CD14-positive monocyte (primary cell): ENCODE measurements at regions not wholly inside any gene's neighbourhood (a gene's known extent, or its start where the extent isn't known, plus 50 kb on each side); places are given as distances from the start of the nearest gene placed in this dataset.

Source experiments
- DNase-seq, 3 donors: peaks; one replicate each; pipeline ENCODE4 v3.0.0-alpha.2; 2011 to 2022
- H2AFZ ChIP-seq: 2 replicates; pipeline ENCODE4 v1.6.0; 2012; ENCODE audit warnings: mild to moderate bottlenecking, low read depth, low read length, inconsistent platforms; ENCODE audit not compliant: insufficient read depth, poor library complexity, severe bottlenecking
- H3K27ac ChIP-seq, 2 donors: 1 replicate in 1 of 2; 2 replicates in 1 of 2; pipeline ENCODE4 v1.5.1; 2012 to 2013; ENCODE audit warnings: low read length in 2 of 2, control low read depth in 1 of 2, inconsistent platforms in 1 of 2, low read depth in 1 of 2, mild to moderate bottlenecking in 1 of 2
- H3K27me3 ChIP-seq, 2 donors: one replicate each; pipeline versions ENCODE4 v1.6.0 to v1.6.1; 2011 to 2013; ENCODE audit warnings: low read length in 2 of 2; ENCODE audit not compliant: control insufficient read depth in 2 of 2, insufficient read depth in 2 of 2
- H3K36me3 ChIP-seq, 2 donors: replicated peaks in 1 of 2; 1 replicate in 1 of 2; 2 replicates in 1 of 2; pipeline versions ENCODE4 v1.5.1 to v1.6.1; 2012 to 2013; ENCODE audit warnings: low read length in 2 of 2, control low read depth in 1 of 2, inconsistent platforms in 1 of 2, mild to moderate bottlenecking in 1 of 2; ENCODE audit not compliant: insufficient read depth in 2 of 2, control insufficient read depth in 1 of 2
- H3K4me1 ChIP-seq, 2 donors: 1 replicate in 1 of 2; 2 replicates in 1 of 2; pipeline versions ENCODE4 v1.5.1 to v1.6.1; 2012 to 2013; ENCODE audit warnings: low read length in 2 of 2, control low read depth in 1 of 2, inconsistent platforms in 1 of 2, mild to moderate bottlenecking in 1 of 2, moderate library complexity in 1 of 2; ENCODE audit not compliant: insufficient read depth in 2 of 2, control insufficient read depth in 1 of 2
- H3K4me2 ChIP-seq: replicated peaks from 2 replicates; pipeline ENCODE3; 2012; ENCODE audit warnings: low read length, moderate library complexity, mild to moderate bottlenecking; ENCODE audit not compliant: poor library complexity, severe bottlenecking; ENCODE audit errors: extremely low read depth
- H3K4me3 ChIP-seq, 3 experiments: fragments of 200-600 bp in 1 of 3; sonication (generic) in 1 of 3; replicated peaks in 1 of 3; 1 replicate in 2 of 3; 2 replicates in 1 of 3; pipeline ENCODE4 v1.5.1; 2011 to 2013; ENCODE audit warnings: low read length in 3 of 3, mild to moderate bottlenecking in 3 of 3, control low read depth in 2 of 3, low read depth in 2 of 3, inconsistent platforms in 1 of 3, moderate library complexity in 1 of 3
- H3K79me2 ChIP-seq: 2 replicates; pipeline ENCODE4 v1.6.0; 2012; ENCODE audit warnings: mild to moderate bottlenecking, control low read depth, inconsistent platforms, low read length, moderate library complexity; ENCODE audit not compliant: insufficient read depth
- H3K9ac ChIP-seq: 2 replicates; pipeline ENCODE4 v1.6.0; 2017; ENCODE audit warnings: low read length, mild to moderate bottlenecking; ENCODE audit not compliant: insufficient read depth, poor library complexity, severe bottlenecking
- H3K9me3 ChIP-seq, 2 donors: replicated peaks in 1 of 2; 1 replicate in 1 of 2; 2 replicates in 1 of 2; pipeline versions ENCODE4 v1.5.1 to v1.6.1; 2012 to 2013; ENCODE audit warnings: low read length in 2 of 2, control low read depth in 1 of 2; ENCODE audit not compliant: control insufficient read depth in 1 of 2, insufficient read depth in 1 of 2
- H4K20me1 ChIP-seq: 2 replicates; pipeline ENCODE4 v1.6.0; 2012; ENCODE audit warnings: mild to moderate bottlenecking, low read length, control low read depth, moderate library complexity; ENCODE audit not compliant: insufficient read depth
- H3K27ac Mint-ChIP-seq, 7 donors: one replicate each; pipeline ENCODE4 v1.8.0; 2020; ENCODE audit warnings: mild to moderate bottlenecking in 7 of 7, mixed read lengths in 7 of 7, moderate library complexity in 6 of 7, inconsistent platforms in 2 of 7
- H3K27me3 Mint-ChIP-seq, 3 donors: one replicate each; pipeline ENCODE4 v1.8.0; 2021 to 2022; ENCODE audit warnings: low read depth in 3 of 3, mild to moderate bottlenecking in 3 of 3, mixed read lengths in 3 of 3, moderate library complexity in 3 of 3, inconsistent platforms in 1 of 3
- H3K36me3 Mint-ChIP-seq, 2 donors: one replicate each; pipeline ENCODE4 v1.8.0; 2020; ENCODE audit warnings: mixed read lengths in 2 of 2, inconsistent platforms in 1 of 2, mild to moderate bottlenecking in 1 of 2
- H3K4me1 Mint-ChIP-seq: one replicate; pipeline ENCODE4 v1.8.0; 2020; ENCODE audit warnings: mild to moderate bottlenecking, mixed read lengths
- H3K4me3 Mint-ChIP-seq, 2 donors: one replicate each; pipeline ENCODE4 v1.8.0; 2020; ENCODE audit warnings: mild to moderate bottlenecking in 2 of 2, mixed read lengths in 2 of 2, moderate library complexity in 1 of 2
- H3K9me3 Mint-ChIP-seq, 7 donors: one replicate each; pipeline ENCODE4 v1.8.0; 2020 to 2022; ENCODE audit warnings: mixed read lengths in 7 of 7, mild to moderate bottlenecking in 6 of 7, moderate library complexity in 6 of 7, inconsistent platforms in 2 of 7
- CTCF ChIP-seq: fragments of 200-600 bp; IDR thresholded peaks from one replicate; pipeline ENCODE4 v1.8.0; 2022; ENCODE audit warnings: antibody characterized with exemption, mild to moderate bottlenecking
- WGBS: methylation state at CpG from one replicate; pipeline ENCODE4 v1.1.5; 2013; ENCODE audit warnings: missing lambda C conversion rate; ENCODE audit not compliant: insufficient coverage; 5-methylcytosine and 5-hydroxymethylcytosine counted together
- intact Hi-C, 2 donors: fragments of 100-400 bp; cut with micrococcal nuclease; formaldehyde crosslinking; loops; one replicate each; pipeline versions ENCODE4 v1.15.0 to v1.15.1; 2023

- Histone ChIP-seq H3K9ac (no peak overlapping the region), H3K4me3 (no peak overlapping the region), H3K27ac (no peak overlapping the region), H2AFZ (no peak overlapping the region), H3K4me1 (no peaks in the 10 kb centered on the region), H3K9me3 (peaks cover 0 to 2% of the 10 kb centered on the region in 2 donors), H3K27me3 (no peaks in the 10 kb centered on the region), H3K4me2 (no peak overlapping the region), H3K79me2 (no peaks in the 10 kb centered on the region), H4K20me1 (no peaks in the 10 kb centered on the region), H3K36me3 (no peaks in the 10 kb centered on the region)
- no peaks in the 10 kb centered on the region for H3K36me3 Mint-ChIP-seq
- peaks cover 0 to 16% (median 8%) of the 10 kb centered on the region in 7 donors for H3K9me3 Mint-ChIP-seq
- WGBS, result 100% methylated on average over 2 of the region's 3 CpGs
- H3K27me3 Mint-ChIP-seq, result no peaks in the 10 kb centered on the region
- DNase-seq, result no peak
- no peaks in the 10 kb centered on the region for H3K4me1 Mint-ChIP-seq
- H3K4me3 Mint-ChIP-seq, result no peak overlapping the region
- intact Hi-C loops, result no loop called here
- H3K27ac Mint-ChIP-seq, result no peak overlapping the region
- no peak for TF ChIP-seq CTCF
Observed at GRCh38 chr4:13678186-13678924, 50.8 kb upstream of the BOD1L1 start.

DNA sequence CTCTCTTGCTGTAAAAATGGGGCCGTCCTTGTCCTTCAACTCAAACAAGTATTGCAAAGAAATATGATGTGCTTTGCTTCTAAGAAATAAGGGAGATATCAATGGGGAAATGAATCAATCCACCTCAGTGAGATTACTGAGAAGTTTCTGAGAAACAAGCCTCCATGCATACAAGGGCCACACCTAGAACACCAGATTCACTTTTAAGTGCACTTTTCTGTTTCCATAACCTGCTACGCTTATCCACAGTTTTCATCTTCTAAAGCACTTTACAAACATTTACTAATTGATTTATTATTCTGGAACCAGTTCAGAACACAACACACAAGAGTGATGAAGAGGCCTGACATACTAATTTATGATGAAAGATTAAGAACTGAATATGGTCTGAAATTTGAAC lies 54.0 kb upstream of the BOD1L1 start:
- no peak overlapping the region for H3K4me2 ChIP-seq
- no peak overlapping the region for H3K9ac ChIP-seq
- WGBS, result no CpG with 5 or more reads among the region's 2 CpGs
- no peak overlapping the region for H2AFZ ChIP-seq
- no peaks in the 10 kb centered on the region for H3K36me3 ChIP-seq
- Mint-ChIP-seq H3K27me3 (no peaks in the 10 kb centered on the region), H3K36me3 (no peaks in the 10 kb centered on the region), H3K27ac (no peak overlapping the region), H3K4me3 (no peak overlapping the region), H3K9me3 (peaks cover 2 to 17% (median 7%) of the 10 kb centered on the region in 7 donors), H3K4me1 (no peaks in the 10 kb centered on the region)
- intact Hi-C loops, result loop anchor here in 1 of 2 donors (10.0 kb wide), 1 partner anchor 163 kb away; no protein-coding TSS in a partner anchor
- no peak for TF ChIP-seq CTCF
- no peaks in the 10 kb centered on the region for H3K79me2 ChIP-seq
- peaks cover 2% of the 10 kb centered on the region in 2 donors for H3K9me3 ChIP-seq
- H3K27me3 ChIP-seq, result no peaks in the 10 kb centered on the region
- H3K4me3 ChIP-seq, result no peak overlapping the region
- DNase-seq, result no peak
- H3K4me1 ChIP-seq, result no peaks in the 10 kb centered on the region
- no peaks in the 10 kb centered on the region for H4K20me1 ChIP-seq
- no peak overlapping the region for H3K27ac ChIP-seq
